H1 (cell line): ENCODE measurements at regions not wholly inside any gene's neighbourhood (a gene's known extent, or its start where the extent isn't known, plus 50 kb on each side); places are given as distances from the start of the nearest gene placed in this dataset.

ENCODE experiments used
- CTCF ChIA-PET: fragments of 300-600 bp; sonication (Branson Sonifier 250); formaldehyde crosslinking; loops from one replicate; lab custom pipeline; 2021; ENCODE audit not compliant: partially characterized antibody; lab: Charles Lee
- POLR2A ChIA-PET: fragments of 300-600 bp; sonication (Branson Sonifier 250); formaldehyde crosslinking; loops from one replicate; lab custom pipeline; 2021; ENCODE audit warnings: inconsistent platforms; ENCODE audit not compliant: partially characterized antibody; lab: Charles Lee
- DNase-seq, 2 experiments: peaks; one replicate each; pipeline versions ENCODE4 v3.0.0 to v3.0.0-alpha.2; 2010 to 2022; ENCODE audit warnings: low spot score in 2 of 2, low read depth in 1 of 2, mixed read lengths in 1 of 2
- FAIRE-seq: peaks from 2 replicates; lab custom pipeline; 2011; peaks lifted over from hg19 to GRCh38; lab: Jason Lieb, UNC
- H2AFZ ChIP-seq: 2 replicates; pipeline ENCODE4 v1.8.1; 2012; ENCODE audit warnings: low read length, inconsistent platforms
- H2AK5ac ChIP-seq: 2 replicates; pipeline ENCODE4 v1.6.1; 2013; ENCODE audit warnings: low read depth, low read length
- H2BK120ac ChIP-seq: replicated peaks from 2 replicates; pipeline ENCODE3; 2013; ENCODE audit warnings: low read depth, low read length, inconsistent platforms
- H2BK12ac ChIP-seq: 2 replicates; pipeline ENCODE4 v1.6.1; 2013; ENCODE audit warnings: low read depth, low read length
- H2BK15ac ChIP-seq: 2 replicates; pipeline ENCODE4 v1.6.1; 2013; ENCODE audit warnings: low read length
- H2BK20ac ChIP-seq: 2 replicates; pipeline ENCODE4 v1.6.1; 2013; ENCODE audit warnings: low read length
- H2BK5ac ChIP-seq: 2 replicates; pipeline ENCODE4 v1.6.1; 2013; ENCODE audit warnings: low read depth, low read length
- H3K14ac ChIP-seq: 2 replicates; pipeline ENCODE4 v1.6.1; 2013; ENCODE audit warnings: inconsistent platforms; ENCODE audit not compliant: insufficient read length
- H3K18ac ChIP-seq: 2 replicates; pipeline ENCODE4 v1.6.1; 2013; ENCODE audit warnings: low read length; ENCODE audit errors: extremely low read depth
- H3K23ac ChIP-seq: 2 replicates; pipeline ENCODE4 v1.6.1; 2013; ENCODE audit warnings: inconsistent platforms; ENCODE audit not compliant: insufficient read length
- H3K23me2 ChIP-seq: 2 replicates; pipeline ENCODE4 v1.6.1; 2013; ENCODE audit warnings: low read depth, low read length
- H3K27ac ChIP-seq: 2 replicates; pipeline ENCODE4 v1.6.1; 2011; ENCODE audit warnings: low read depth, low read length, inconsistent platforms
- H3K27me3 ChIP-seq, 4 experiments: replicated peaks in 1 of 4; 1 replicate in 1 of 4; 2 replicates in 3 of 4; pipeline versions ENCODE4 v1.6.1 to v1.8.1; 2011 to 2013; ENCODE audit warnings: low read length in 3 of 4, mild to moderate bottlenecking in 3 of 4, inconsistent platforms in 2 of 4, mixed read lengths in 2 of 4, moderate library complexity in 1 of 4; ENCODE audit not compliant: control insufficient read depth in 3 of 4, insufficient read depth in 3 of 4; ENCODE audit errors: extremely low read depth in 1 of 4
- H3K36me3 ChIP-seq, 4 experiments: 2 replicates each; pipeline versions ENCODE4 v1.6.1 to v1.8.1; 2011 to 2013; ENCODE audit warnings: mild to moderate bottlenecking in 4 of 4, low read length in 3 of 4, moderate library complexity in 2 of 4, control low read depth in 1 of 4, inconsistent platforms in 1 of 4; ENCODE audit not compliant: insufficient read depth in 4 of 4, control insufficient read depth in 2 of 4
- H3K4ac ChIP-seq: replicated peaks from 2 replicates; pipeline ENCODE3; 2013; ENCODE audit warnings: low read length, low read depth, mixed read lengths, inconsistent platforms; ENCODE audit not compliant: insufficient read length
- H3K4me1 ChIP-seq, 4 experiments: replicated peaks in 1 of 4; 1 replicate in 1 of 4; 2 replicates in 3 of 4; pipeline versions ENCODE4 v1.6.1 to v1.8.1; 2011 to 2013; ENCODE audit warnings: low read length in 3 of 4, inconsistent platforms in 2 of 4, mixed read lengths in 1 of 4; ENCODE audit not compliant: insufficient read depth in 4 of 4, control insufficient read depth in 3 of 4
- H3K4me2 ChIP-seq, 2 experiments: 2 replicates each; pipeline versions ENCODE4 v1.6.1 to v1.8.1; 2011 to 2013; ENCODE audit warnings: low read depth in 2 of 2, low read length in 2 of 2, control low read depth in 1 of 2, inconsistent platforms in 1 of 2, mild to moderate bottlenecking in 1 of 2; ENCODE audit not compliant: insufficient read depth in 1 of 2
- H3K4me3 ChIP-seq, 4 experiments: fragments of 200-600, 300-600 bp in 1 of 4; sonication (generic), shearing (Covaris generic), sonication (Bioruptor Twin) in 1 of 4; 2 replicates each; pipeline versions ENCODE4 v1.5.1 to v1.8.1; 2011 to 2016; ENCODE audit warnings: low read length in 4 of 4, low read depth in 3 of 4, control low read depth in 2 of 4, inconsistent platforms in 2 of 4, mild to moderate bottlenecking in 2 of 4, mixed read lengths in 1 of 4, moderate library complexity in 1 of 4; ENCODE audit not compliant: insufficient read depth in 2 of 4; ENCODE audit errors: extremely low read depth in 1 of 4
- H3K56ac ChIP-seq: replicated peaks from 2 replicates; pipeline ENCODE3; 2013; ENCODE audit warnings: low read depth, mild to moderate bottlenecking, mixed read lengths, low read length, inconsistent platforms; ENCODE audit not compliant: insufficient read length
- H3K79me1 ChIP-seq: 2 replicates; pipeline ENCODE4 v1.6.1; 2013; ENCODE audit warnings: low read depth, low read length, control low read depth
- H3K79me2 ChIP-seq, 2 experiments: 2 replicates each; pipeline versions ENCODE4 v1.6.1 to v1.8.1; 2012 to 2013; ENCODE audit warnings: low read length in 2 of 2, mild to moderate bottlenecking in 2 of 2, inconsistent platforms in 1 of 2; ENCODE audit not compliant: insufficient read depth in 2 of 2, control insufficient read depth in 1 of 2
- H3K9ac ChIP-seq, 4 experiments: replicated peaks in 1 of 4; 1 replicate in 1 of 4; 2 replicates in 3 of 4; pipeline versions ENCODE4 v1.6.1 to v1.8.1; 2011 to 2013; ENCODE audit warnings: low read depth in 3 of 4, low read length in 3 of 4, control low read depth in 2 of 4, mild to moderate bottlenecking in 2 of 4, moderate library complexity in 2 of 4, inconsistent platforms in 1 of 4; ENCODE audit errors: extremely low read depth in 1 of 4
- H3K9me3 ChIP-seq, 2 experiments: 2 replicates each; pipeline versions ENCODE4 v1.6.1 to v1.8.1; 2012 to 2013; ENCODE audit warnings: mild to moderate bottlenecking in 2 of 2, moderate library complexity in 2 of 2, control low read depth in 1 of 2, inconsistent platforms in 1 of 2, low read depth in 1 of 2, low read length in 1 of 2, mixed read lengths in 1 of 2; ENCODE audit not compliant: insufficient read depth in 2 of 2
- H4K20me1 ChIP-seq, 2 experiments: replicated peaks in 1 of 2; 2 replicates each; pipeline versions ENCODE3 to v1.8.1; 2011 to 2013; ENCODE audit warnings: inconsistent platforms in 2 of 2, low read length in 2 of 2, mild to moderate bottlenecking in 1 of 2; ENCODE audit not compliant: insufficient read depth in 2 of 2, control insufficient read depth in 1 of 2
- H4K5ac ChIP-seq: 2 replicates; pipeline ENCODE4 v1.6.1; 2013; ENCODE audit warnings: low read length, low read depth, mixed read lengths, inconsistent platforms; ENCODE audit not compliant: insufficient read length
- H4K8ac ChIP-seq: 2 replicates; pipeline ENCODE4 v1.8.0; 2013; ENCODE audit warnings: mild to moderate bottlenecking, moderate library complexity, low read length, inconsistent platforms; ENCODE audit not compliant: insufficient read depth; ENCODE audit errors: extremely low read depth
- H4K91ac ChIP-seq: replicated peaks from 2 replicates; pipeline ENCODE3; 2013; ENCODE audit warnings: low read length, mixed read lengths, inconsistent platforms; ENCODE audit not compliant: insufficient read length
- BACH1 ChIP-seq: IDR thresholded peaks from 2 replicates; pipeline ENCODE4 v1.6.1; 2012; ENCODE audit warnings: low read length, improper control_type of control experiment
- BRCA1 ChIP-seq: IDR thresholded peaks from 2 replicates; pipeline ENCODE4 v1.6.1; 2012; ENCODE audit warnings: low read depth, low read length, improper control_type of control experiment
- CHD1 ChIP-seq: IDR thresholded peaks from 2 replicates; pipeline ENCODE4 v1.6.1; 2012; ENCODE audit warnings: low read depth, low read length, improper control_type of control experiment
- CHD2 ChIP-seq: IDR thresholded peaks from 2 replicates; pipeline ENCODE4 v1.6.1; 2012; ENCODE audit warnings: low read length, improper control_type of control experiment
- CTBP2 ChIP-seq: IDR thresholded peaks from 2 replicates; pipeline ENCODE4 v1.7.0; 2011; ENCODE audit warnings: borderline replicate concordance, mild to moderate bottlenecking, moderate library complexity, mixed read lengths, low read length; ENCODE audit not compliant: insufficient read depth, insufficient read length
- JUN ChIP-seq: IDR thresholded peaks from 2 replicates; pipeline ENCODE4 v1.6.1; 2011; ENCODE audit warnings: low read depth, mild to moderate bottlenecking, improper control_type of control experiment, low read length
- KDM5A ChIP-seq: fragments of 200-600 bp; IDR thresholded peaks from 2 replicates; pipeline ENCODE4 v1.7.1; 2012; ENCODE audit warnings: mild to moderate bottlenecking, low read length, inconsistent platforms, mixed read lengths
- PHF8 ChIP-seq: fragments of 200-600 bp; sonication (generic); conservative IDR thresholded peaks from 2 replicates; pipeline ENCODE4 v1.7.1; 2012; ENCODE audit warnings: low read depth, mild to moderate bottlenecking, inconsistent platforms, low read length, moderate library complexity
- POLR2A ChIP-seq, 2 experiments: IDR thresholded peaks; 1 replicate in 1 of 2; 2 replicates in 1 of 2; pipeline ENCODE4 v1.6.1; 2011; ENCODE audit warnings: low read depth in 2 of 2, low read length in 2 of 2, mild to moderate bottlenecking in 2 of 2; ENCODE audit errors: control extremely low read depth in 1 of 2
- RNF2 ChIP-seq: fragments of 200-900, 300-1000 bp; sonication (generic); IDR thresholded peaks from 2 replicates; pipeline ENCODE4 v1.7.1; 2016; ENCODE audit warnings: borderline replicate concordance, low read depth, mild to moderate bottlenecking, antibody characterized with exemption, low read length; ENCODE audit not compliant: poor library complexity, severe bottlenecking; ENCODE audit errors: missing control alignments
- RXRA ChIP-seq: IDR thresholded peaks from 2 replicates; pipeline ENCODE4 v1.6.1; 2011; ENCODE audit warnings: low read depth, mild to moderate bottlenecking, low read length, moderate library complexity; ENCODE audit not compliant: insufficient read depth
- ZNF274 ChIP-seq: IDR thresholded peaks from 2 replicates; pipeline ENCODE4 v1.7.0; 2012; ENCODE audit warnings: low read length, borderline replicate concordance; ENCODE audit errors: extremely low read depth
- WGBS, 2 experiments: shearing (Covaris generic) in 1 of 2; methylation state at CpG; one replicate each; pipeline versions ENCODE4 v1.1.6 to v1.1.7; 2013 to 2015; ENCODE audit warnings: low lambda C conversion rate in 2 of 2, mixed read lengths in 2 of 2, inconsistent platforms in 1 of 2, low coverage in 1 of 2, missing lambda C conversion rate in 1 of 2; ENCODE audit not compliant: insufficient replicate concordance in 2 of 2, insufficient coverage in 1 of 2, insufficient read length in 1 of 2; ENCODE audit errors: extremely low coverage in 1 of 2, missing lambda C conversion rate in 1 of 2; 5-methylcytosine and 5-hydroxymethylcytosine counted together
- TF ChIP-seq, protein P1 (sequence below): IDR thresholded peaks from 2 replicates; pipeline ENCODE4 v1.6.1; 2012; ENCODE audit warnings: inconsistent platforms

DNA sequence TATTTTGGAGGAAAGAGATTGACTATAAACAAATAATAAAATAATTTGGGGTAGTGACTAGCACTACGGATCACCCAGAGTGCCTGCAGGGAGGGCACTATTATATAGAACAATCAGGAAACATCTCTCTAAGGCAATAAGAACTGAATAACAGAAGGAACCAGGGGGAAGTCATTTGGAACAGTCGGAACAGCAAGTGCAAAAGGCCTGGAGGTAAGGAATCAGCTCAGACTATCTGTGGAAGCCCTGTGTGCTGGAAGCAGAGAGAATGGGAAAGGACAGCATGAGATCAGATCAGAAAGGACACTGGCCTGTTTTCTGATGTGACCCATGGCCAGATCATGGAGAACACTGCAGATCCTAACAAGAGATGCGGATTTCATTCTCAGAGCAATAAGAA is 357.6 kb downstream of the EFNA5 start:
- Histone ChIP-seq H3K9me3 (no peaks in the 10 kb centered on the region), H2AFZ (peak overlapping the region; percentile 60; the same call in 1 of the 2 replicates), H3K18ac (no peak overlapping the region), H3K23me2 (no peaks in the 10 kb centered on the region), H3K23ac (no peak overlapping the region), H3K4me2 (no peak overlapping the region), H4K20me1 (no peaks in the 10 kb centered on the region), H3K79me2 (no peaks in the 10 kb centered on the region), H3K79me1 (no peaks in the 10 kb centered on the region), H4K5ac (no peak overlapping the region), H2BK120ac (no peak overlapping the region), H2BK20ac (no peak overlapping the region), H3K4me3 (no peak overlapping the region), H3K36me3 (no peaks in the 10 kb centered on the region), H3K9ac (no peak overlapping the region), H4K8ac (no peak overlapping the region), H3K14ac (no peak overlapping the region), H3K4me1 (no peaks in the 10 kb centered on the region; a peak in 1 of 7 replicates), H3K56ac (no peak overlapping the region), H2BK12ac (no peak overlapping the region), H3K4ac (no peak overlapping the region), H2AK5ac (no peak overlapping the region), H3K27ac (no peak overlapping the region), H4K91ac (no peak overlapping the region), H3K27me3 (no peaks in the 10 kb centered on the region), H2BK5ac (no peak overlapping the region), H2BK15ac (no peak overlapping the region)
- 92% methylated on average over 3 of the region's 3 CpGs; no CpG with 5 or more reads in 1 of the 2 experiments for WGBS, 2 experiments
- FAIRE-seq (no peak), DNase-seq (no peak)
- POLR2A ChIA-PET, result no interaction called here
- CTCF ChIA-PET, result interaction anchor here (0.7 to 1.5 kb wide), 5 partner anchors 11 to 39 kb away, joined by 3 to 4 read pairs (median 4); no protein-coding TSS in a partner anchor
- TF ChIP-seq, protein P1, sequence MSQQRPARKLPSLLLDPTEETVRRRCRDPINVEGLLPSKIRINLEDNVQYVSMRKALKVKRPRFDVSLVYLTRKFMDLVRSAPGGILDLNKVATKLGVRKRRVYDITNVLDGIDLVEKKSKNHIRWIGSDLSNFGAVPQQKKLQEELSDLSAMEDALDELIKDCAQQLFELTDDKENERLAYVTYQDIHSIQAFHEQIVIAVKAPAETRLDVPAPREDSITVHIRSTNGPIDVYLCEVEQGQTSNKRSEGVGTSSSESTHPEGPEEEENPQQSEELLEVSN, result no peak
- TF ChIP-seq PHF8 (no peak), BACH1 (no peak), BRCA1 (no peak), RNF2 (no peak), CTBP2 (no peak), ZNF274 (no peak), RXRA (no peak), KDM5A (no peak), JUN (no peak), POLR2A (IDR thresholded peaks at IDR 0.05; ENCODE audit: control extremely low read depth in 1 of 2, low read depth in 2 of 2, low read length in 2 of 2) (no peak), CHD1 (no peak), CHD2 (no peak)
